SK-N-SH (cell line): ENCODE measurements at regions not wholly inside any gene's neighbourhood (a gene's known extent, or its start where the extent isn't known, plus 50 kb on each side); places are given as distances from the start of the nearest gene placed in this dataset.

Experiments used
- CTCF ChIA-PET: fragments of 300-600, 350-600 bp; formaldehyde crosslinking; extraction: SDS; loops from one replicate; lab custom pipeline; 2021; lab: Yijun Ruan, JAX
- POLR2A ChIA-PET: fragments of 350-600 bp; sonication (Branson Sonifier 250); formaldehyde crosslinking; extraction: SDS; loops from one replicate; lab custom pipeline; 2020; ENCODE audit warnings: antibody characterized with exemption, inconsistent platforms; lab: Yijun Ruan, JAX
- DNase-seq: peaks from one replicate; pipeline ENCODE4 v3.0.0; 2012
- H2AFZ ChIP-seq: fragments of 200-600 bp; sonication (generic); 2 replicates; pipeline ENCODE4 v1.8.1; 2016; ENCODE audit warnings: antibody characterized with exemption, mild to moderate bottlenecking, low read depth
- H3F3A ChIP-seq: fragments of 200-600 bp; sonication (generic); replicated peaks from 2 replicates; pipeline ENCODE3; 2016; ENCODE audit warnings: antibody characterized with exemption, mild to moderate bottlenecking; ENCODE audit not compliant: insufficient read depth
- H3K27ac ChIP-seq, 2 experiments: fragments of 200-500 bp in 1 of 2; fragments of 200-600 bp in 1 of 2; sonication (Bioruptor generic) in 1 of 2; sonication (generic), shearing (Covaris generic) in 1 of 2; 2 replicates each; pipeline versions ENCODE4 v1.5.1 to v1.6.1; 2014 to 2016; ENCODE audit warnings: low read depth in 2 of 2, inconsistent platforms in 1 of 2, low read length in 1 of 2, mild to moderate bottlenecking in 1 of 2, mixed read lengths in 1 of 2
- H3K27me3 ChIP-seq: fragments of 200-600 bp; sonication (generic), shearing (Covaris generic); 2 replicates; pipeline ENCODE4 v1.6.1; 2016; ENCODE audit warnings: mixed run types; ENCODE audit not compliant: insufficient read depth
- H3K36me3 ChIP-seq, 2 experiments: fragments of 200-500 bp in 1 of 2; fragments of 200-600 bp in 1 of 2; sonication (Bioruptor generic) in 1 of 2; sonication (generic) in 1 of 2; replicated peaks in 1 of 2; 2 replicates each; pipeline versions ENCODE3 to v1.5.1; 2014 to 2016; ENCODE audit warnings: low read length in 1 of 2, mild to moderate bottlenecking in 1 of 2; ENCODE audit not compliant: insufficient read depth in 2 of 2, control insufficient read depth in 1 of 2
- H3K4me1 ChIP-seq, 2 experiments: fragments of 200-500 bp in 1 of 2; fragments of 200-600 bp in 1 of 2; sonication (Bioruptor generic) in 1 of 2; sonication (generic), shearing (Covaris generic) in 1 of 2; 2 replicates each; pipeline versions ENCODE4 v1.5.1 to v1.6.1; 2014 to 2016; ENCODE audit warnings: low read depth in 1 of 2, low read length in 1 of 2, mixed run types in 1 of 2; ENCODE audit not compliant: insufficient read depth in 2 of 2, control insufficient read depth in 1 of 2
- H3K4me2 ChIP-seq: fragments of 200-600 bp; sonication (generic), shearing (Covaris generic); 2 replicates; pipeline ENCODE4 v1.6.1; 2017; ENCODE audit warnings: mixed run types
- H3K4me3 ChIP-seq, 2 experiments: fragments of 200-500 bp in 1 of 2; fragments of 200-600 bp in 1 of 2; sonication (Bioruptor generic) in 1 of 2; sonication (generic), shearing (Covaris generic) in 1 of 2; 2 replicates each; pipeline versions ENCODE4 v1.5.1 to v1.8.1; 2014 to 2016; ENCODE audit warnings: low read depth in 2 of 2, inconsistent platforms in 1 of 2, low read length in 1 of 2, mild to moderate bottlenecking in 1 of 2, mixed read lengths in 1 of 2, moderate library complexity in 1 of 2
- H3K79me2 ChIP-seq: fragments of 200-600 bp; sonication (generic); 2 replicates; pipeline ENCODE4 v1.8.1; 2017; ENCODE audit warnings: mild to moderate bottlenecking; ENCODE audit not compliant: insufficient read depth
- H3K9ac ChIP-seq: fragments of 200-600 bp; sonication (generic); 2 replicates; pipeline ENCODE4 v1.6.1; 2017; ENCODE audit warnings: mixed run types
- H3K9me2 ChIP-seq: fragments of 200-600 bp; sonication (generic); 2 replicates; pipeline ENCODE4 v1.6.1; 2017; ENCODE audit warnings: mixed run types
- H3K9me3 ChIP-seq: fragments of 200-600 bp; sonication (generic); 2 replicates; pipeline ENCODE4 v1.6.1; 2017; ENCODE audit warnings: mixed run types, mild to moderate bottlenecking, moderate library complexity
- H4K20me1 ChIP-seq: fragments of 200-600 bp; sonication (generic); 2 replicates; pipeline ENCODE4 v1.6.1; 2017; ENCODE audit warnings: mild to moderate bottlenecking, mixed run types; ENCODE audit not compliant: insufficient read depth
- CHD2 ChIP-seq: fragments of 150-350 bp; IDR thresholded peaks from 2 replicates; pipeline ENCODE4 v1.6.1; 2018; ENCODE audit warnings: low read length; ENCODE audit not compliant: partially characterized antibody
- ELF1 ChIP-seq: IDR thresholded peaks from 2 replicates; pipeline ENCODE4 v1.4.0; 2012
- EP300 ChIP-seq, 2 experiments: IDR thresholded peaks; 2 replicates each; pipeline versions ENCODE4 v1.4.0 to v1.6.1; 2012; ENCODE audit warnings: borderline replicate concordance in 1 of 2, low read depth in 1 of 2, low read length in 1 of 2
- EZH2phosphoT487 ChIP-seq: fragments of 200-600 bp; sonication (generic); IDR thresholded peaks from 2 replicates; pipeline ENCODE4 v1.6.1; 2017; ENCODE audit warnings: low read depth, mixed run types, mild to moderate bottlenecking, antibody characterized with exemption, moderate library complexity, borderline replicate concordance
- FOSL2 ChIP-seq: IDR thresholded peaks from 2 replicates; pipeline ENCODE4 v1.4.0; 2012; ENCODE audit warnings: low read depth, mild to moderate bottlenecking, moderate library complexity, borderline replicate concordance
- FOXJ3 ChIP-seq: sonication (generic); formaldehyde crosslinking; IDR thresholded peaks from 2 replicates; pipeline ENCODE4 v1.5.1; 2020; ENCODE audit warnings: mild to moderate bottlenecking, missing genetic modification reagents
- GABPA ChIP-seq: IDR thresholded peaks from 2 replicates; pipeline ENCODE4 v1.4.0; 2012; ENCODE audit warnings: low read depth, mild to moderate bottlenecking
- IRF3 ChIP-seq: fragments of 150-350 bp; IDR thresholded peaks from 2 replicates; pipeline ENCODE4 v1.6.1; 2016; ENCODE audit warnings: mild to moderate bottlenecking, low read depth, low read length
- JUND ChIP-seq: IDR thresholded peaks from 2 replicates; pipeline ENCODE4 v1.4.0; 2012
- MAX ChIP-seq: IDR thresholded peaks from 2 replicates; pipeline ENCODE4 v1.4.0; 2012; ENCODE audit warnings: low read depth
- MEF2A ChIP-seq: IDR thresholded peaks from 2 replicates; pipeline ENCODE4 v1.4.0; 2012; ENCODE audit warnings: low read depth, borderline replicate concordance
- MXI1 ChIP-seq: IDR thresholded peaks from 2 replicates; pipeline ENCODE4 v1.6.1; 2012; ENCODE audit warnings: mild to moderate bottlenecking, low read depth, low read length, improper control_type of control experiment
- NFIC ChIP-seq: IDR thresholded peaks from 2 replicates; pipeline ENCODE4 v1.4.0; 2012; ENCODE audit warnings: borderline replicate concordance
- POLR2AphosphoS5 ChIP-seq: IDR thresholded peaks from 2 replicates; pipeline ENCODE4 v1.6.1; 2012; ENCODE audit warnings: low read depth, low read length
- RAD21 ChIP-seq: IDR thresholded peaks from 2 replicates; pipeline ENCODE4 v1.6.1; 2012; ENCODE audit warnings: mild to moderate bottlenecking, low read length
- RXRA ChIP-seq: IDR thresholded peaks from 2 replicates; pipeline ENCODE4 v1.4.0; 2012; ENCODE audit warnings: low read depth, mild to moderate bottlenecking, borderline replicate concordance
- SMC3 ChIP-seq: IDR thresholded peaks from 2 replicates; pipeline ENCODE4 v1.6.1; 2012; ENCODE audit warnings: low read depth, low read length, improper control_type of control experiment
- USF1 ChIP-seq: IDR thresholded peaks from 2 replicates; pipeline ENCODE4 v1.4.0; 2012; ENCODE audit warnings: low read depth, borderline replicate concordance
- USF2 ChIP-seq: fragments of 150-350 bp; IDR thresholded peaks from 2 replicates; pipeline ENCODE4 v1.6.1; 2017; ENCODE audit warnings: antibody characterized with exemption, low read length, low read depth, borderline replicate concordance
- YY1 ChIP-seq: IDR thresholded peaks from 2 replicates; pipeline ENCODE4 v1.4.0; 2012; ENCODE audit warnings: low read depth, mild to moderate bottlenecking
- ZBTB33 ChIP-seq: IDR thresholded peaks from 2 replicates; pipeline ENCODE4 v1.4.0; 2012; ENCODE audit warnings: low read depth, borderline replicate concordance
- WGBS: methylation state at CpG from one replicate; pipeline ENCODE4 v1.1.6; 2017; ENCODE audit warnings: low lambda C conversion rate; 5-methylcytosine and 5-hydroxymethylcytosine counted together

GRCh38 chr15:61653110-61653509 is 407.1 kb downstream of the VPS13C start:
- H3K79me2 ChIP-seq, result no peaks in the 10 kb centered on the region
- CTCF ChIA-PET, result interaction anchor here (1.1 kb wide), 1 partner anchor 33 kb away, joined by 3 read pairs; no protein-coding TSS in a partner anchor
- TF ChIP-seq GABPA (no peak), USF1 (no peak), ELF1 (no peak), MAX (no peak), MEF2A (no peak), RXRA (no peak)
- TF ChIP-seq, all 33 proteins: peak for 0
- DNase-seq, result no peak
- Histone ChIP-seq H3K27ac (no peak overlapping the region), H3K9me3 (no peaks in the 10 kb centered on the region), H3K9me2 (no peaks in the 10 kb centered on the region), H3K4me3 (no peak overlapping the region), H3K36me3 (no peaks in the 10 kb centered on the region), H2AFZ (no peak overlapping the region), H3K4me2 (no peak overlapping the region), H3K9ac (no peak overlapping the region), H4K20me1 (no peaks in the 10 kb centered on the region), H3F3A (no peaks in the 10 kb centered on the region), H3K4me1 (no peaks in the 10 kb centered on the region), H3K27me3 (no peaks in the 10 kb centered on the region)
- 71% methylated on average over 9 of the region's 9 CpGs for WGBS
- POLR2A ChIA-PET, result no interaction called here

GRCh38 chr15:61651267-61651666 is 409.0 kb downstream of the VPS13C start:
- 20% methylated on average over 2 of the region's 3 CpGs for WGBS
- Histone ChIP-seq H3K9me2 (no peaks in the 10 kb centered on the region), H3K36me3 (no peaks in the 10 kb centered on the region), H2AFZ (no peak overlapping the region), H3K4me1 (no peaks in the 10 kb centered on the region), H3F3A (no peaks in the 10 kb centered on the region), H3K4me3 (no peak overlapping the region), H3K4me2 (no peak overlapping the region), H3K9me3 (no peaks in the 10 kb centered on the region), H3K9ac (no peak overlapping the region), H4K20me1 (no peaks in the 10 kb centered on the region), H3K27me3 (no peaks in the 10 kb centered on the region), H3K27ac (no peak overlapping the region), H3K79me2 (no peaks in the 10 kb centered on the region)
- CTCF ChIA-PET, result no interaction called here
- POLR2A ChIA-PET, result no interaction called here
- no peak for DNase-seq
- TF ChIP-seq EP300 (IDR thresholded peaks at IDR 0.05; ENCODE audit: borderline replicate concordance in 1 of 2, low read depth in 1 of 2, low read length in 1 of 2), result no peak
- TF ChIP-seq IRF3, result no peak
- no peak for TF ChIP-seq NFIC
- no peak for TF ChIP-seq EZH2phosphoT487
- TF ChIP-seq FOSL2, result no peak
- no peak for TF ChIP-seq MXI1
- no peak for TF ChIP-seq CHD2
- TF ChIP-seq FOXJ3 (CRISPR knock-in tag), result no peak
- no peak for TF ChIP-seq MEF2A
- TF ChIP-seq RXRA, result no peak
- no peak for TF ChIP-seq SMC3
- no peak for TF ChIP-seq RAD21
- TF ChIP-seq ELF1, result no peak
- no peak for TF ChIP-seq GABPA
- no peak for TF ChIP-seq USF2
- TF ChIP-seq POLR2AphosphoS5, result no peak
- TF ChIP-seq ZBTB33, result no peak
- TF ChIP-seq YY1, result no peak
- no peak for TF ChIP-seq JUND
